ENCODE measurements at regions not wholly inside any gene's neighbourhood (a gene's known extent, or its start where the extent isn't known, plus 50 kb on each side); places are given as distances from the start of the nearest gene placed in this dataset.

DNA sequence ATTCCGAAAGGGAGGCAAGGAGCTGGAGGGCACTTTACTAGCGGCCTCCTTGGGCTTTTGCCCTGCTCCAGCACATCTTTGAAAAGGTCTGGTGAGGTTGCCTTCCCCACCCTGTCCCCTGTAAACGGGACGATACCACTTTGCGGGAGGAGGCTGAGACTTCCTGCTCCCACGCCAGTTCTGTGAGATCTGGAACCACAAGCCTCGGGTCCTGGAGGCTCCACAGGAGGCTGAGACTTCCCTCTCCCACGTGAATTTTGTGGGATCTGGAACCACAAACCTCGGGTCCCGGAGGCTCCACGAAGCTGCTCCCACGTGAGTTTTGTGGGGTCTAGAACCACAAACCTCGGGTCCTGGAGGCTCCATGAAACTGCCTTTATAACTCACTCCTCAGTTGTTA, 209.3 kb downstream of the DLL1 start:
- TF ChIP-seq, protein P1, sequence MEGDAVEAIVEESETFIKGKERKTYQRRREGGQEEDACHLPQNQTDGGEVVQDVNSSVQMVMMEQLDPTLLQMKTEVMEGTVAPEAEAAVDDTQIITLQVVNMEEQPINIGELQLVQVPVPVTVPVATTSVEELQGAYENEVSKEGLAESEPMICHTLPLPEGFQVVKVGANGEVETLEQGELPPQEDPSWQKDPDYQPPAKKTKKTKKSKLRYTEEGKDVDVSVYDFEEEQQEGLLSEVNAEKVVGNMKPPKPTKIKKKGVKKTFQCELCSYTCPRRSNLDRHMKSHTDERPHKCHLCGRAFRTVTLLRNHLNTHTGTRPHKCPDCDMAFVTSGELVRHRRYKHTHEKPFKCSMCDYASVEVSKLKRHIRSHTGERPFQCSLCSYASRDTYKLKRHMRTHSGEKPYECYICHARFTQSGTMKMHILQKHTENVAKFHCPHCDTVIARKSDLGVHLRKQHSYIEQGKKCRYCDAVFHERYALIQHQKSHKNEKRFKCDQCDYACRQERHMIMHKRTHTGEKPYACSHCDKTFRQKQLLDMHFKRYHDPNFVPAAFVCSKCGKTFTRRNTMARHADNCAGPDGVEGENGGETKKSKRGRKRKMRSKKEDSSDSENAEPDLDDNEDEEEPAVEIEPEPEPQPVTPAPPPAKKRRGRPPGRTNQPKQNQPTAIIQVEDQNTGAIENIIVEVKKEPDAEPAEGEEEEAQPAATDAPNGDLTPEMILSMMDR (IDR thresholded peaks at IDR 0.05): no peak
- no peak for TF ChIP-seq POLR2A (IDR thresholded peaks at IDR 0.05)
